ENCODE measurements at regions not wholly inside any gene's neighbourhood (a gene's known extent, or its start where the extent isn't known, plus 50 kb on each side); places are given as distances from the start of the nearest gene placed in this dataset.

GRCh38 chr11:104781037-104781436 lies 117.2 kb downstream of the CASP12 start:
- Histone ChIP-seq H4K20me1 (replicated peaks; ENCODE audit: control insufficient read depth, insufficient read depth, low read length) (no peaks in the 10 kb centered on the region), H3K4me1 (replicated peaks in 1 of 2; ENCODE audit: control insufficient read depth in 2 of 2, insufficient read depth in 2 of 2, low read length in 2 of 2) (no peaks in the 10 kb centered on the region), H3K4me3 (no peak overlapping the region), H3K9ac (ENCODE audit: insufficient read depth in 1 of 2, low read depth in 2 of 2, low read length in 2 of 2) (no peak overlapping the region), H3K36me3 (ENCODE audit: control insufficient read depth, insufficient read depth, low read length) (no peaks in the 10 kb centered on the region), H3K9me1 (ENCODE audit: control insufficient read depth, insufficient read depth, low read length) (no peaks in the 10 kb centered on the region), H2AFZ (ENCODE audit: low read depth, low read length) (no peak overlapping the region), H3K9me3 (replicated peaks; ENCODE audit: control insufficient read depth, insufficient read depth, low read depth, low read length) (no peaks in the 10 kb centered on the region), H3K79me2 (ENCODE audit: control insufficient read depth, insufficient read depth, low read length) (no peaks in the 10 kb centered on the region), H3K27me3 (ENCODE audit: control insufficient read depth in 2 of 2, insufficient read depth in 2 of 2, low read length in 2 of 2) (no peaks in the 10 kb centered on the region), H3K4me2 (ENCODE audit: insufficient read depth, low read length) (no peak overlapping the region), H3K27ac (ENCODE audit: extremely low read depth, low read depth, low read length) (no peak overlapping the region)
- WGBS (ENCODE audit: insufficient coverage, low coverage, missing lambda C conversion rate): 0% methylated on average over 1 of the region's 1 CpG
- ATAC-seq (no peak), FAIRE-seq (no peak), DNase-seq (ENCODE audit: extremely low read depth in 1 of 4, low spot score in 3 of 4) (no peak)
- POLR2A ChIA-PET: no interaction called here
- in situ Hi-C loops (cut with MboI): no loop called here
- TF ChIP-seq FOXJ3 (CRISPR knock-in tag; IDR thresholded peaks at IDR 0.05) (no peak), EHMT2 (IDR thresholded peaks at IDR 0.05) (no peak), ZNF274 (IDR thresholded peaks at IDR 0.05; ENCODE audit: borderline replicate concordance, low read depth, low read length) (no peak), FIP1L1 (IDR thresholded peaks at IDR 0.05; ENCODE audit: low read depth, low read length, poor library complexity, severe bottlenecking) (no peak), NCOR1 (IDR thresholded peaks at IDR 0.05) (no peak), ZNF41 (CRISPR knock-in tag; conservative IDR thresholded peaks at IDR 0.05) (no peak), SAP30 (IDR thresholded peaks at IDR 0.05; ENCODE audit: borderline replicate concordance, insufficient read depth, low read depth, low read length, poor library complexity, severe bottlenecking) (no peak), COPS2 (conservative IDR thresholded peaks at IDR 0.05) (no peak)
- intact Hi-C loops (cut with micrococcal nuclease): no loop called here
- BruUV-seq (replicated peaks): no TSS peak
- CTCF ChIA-PET (ENCODE audit: low intra/inter-chr PET ratio): no interaction called here

Data from K562 (cell line).